Stimulated activated naive B cell treated with anti-CD40 and anti-IgM and Interleukin-4, amounts not matched to agents 10 μg/mL and 1 μg/mL and 100 μg/mL, for 72 hours (primary cell): ENCODE measurements at regions not wholly inside any gene's neighbourhood (a gene's known extent, or its start where the extent isn't known, plus 50 kb on each side); places are given as distances from the start of the nearest gene placed in this dataset.
"Not testable (repeated sequence)": the region's sequence is repeated elsewhere in the genome, so short reads cannot be mapped to it uniquely, and the experiment has no call there.

Experiments
- ATAC-seq, 2 donors: fragments of 150-1000 bp; cut with Tn5 transposase; replicated peaks; 2 replicates each; pipeline ENCODE4 v1.10.0; 2021; ENCODE audit warnings: moderate library complexity in 1 of 2
- DNase-seq: peaks from one replicate; pipeline ENCODE4 v3.0.0; 2021
- H3K27ac Mint-ChIP-seq: one replicate; pipeline ENCODE4 v1.8.0; 2022; ENCODE audit warnings: mild to moderate bottlenecking, mixed read lengths
- H3K27me3 Mint-ChIP-seq, 2 donors: one replicate each; pipeline ENCODE4 v1.8.0; 2022; ENCODE audit warnings: mixed read lengths in 2 of 2
- H3K36me3 Mint-ChIP-seq, 2 donors: one replicate each; pipeline ENCODE4 v1.8.0; 2022; ENCODE audit warnings: mixed read lengths in 2 of 2, mild to moderate bottlenecking in 1 of 2
- H3K4me1 Mint-ChIP-seq, 2 donors: one replicate each; pipeline ENCODE4 v1.8.0; 2022; ENCODE audit warnings: mixed read lengths in 2 of 2, mild to moderate bottlenecking in 1 of 2
- H3K4me3 Mint-ChIP-seq, 2 donors: one replicate each; pipeline ENCODE4 v1.8.0; 2022; ENCODE audit warnings: mild to moderate bottlenecking in 2 of 2, mixed read lengths in 2 of 2, moderate library complexity in 1 of 2
- H3K9me3 Mint-ChIP-seq, 2 donors: one replicate each; pipeline ENCODE4 v1.8.0; 2022; ENCODE audit warnings: mixed read lengths in 2 of 2, mild to moderate bottlenecking in 1 of 2

GRCh38 chr13:54958781-54959180 lies 1930.2 kb downstream of the OLFM4 start:
- Mint-ChIP-seq H3K4me1 (no peaks in the 10 kb centered on the region), H3K9me3 (peaks cover 5 to 13% of the 10 kb centered on the region in 2 donors), H3K36me3 (no peaks in the 10 kb centered on the region), H3K4me3 (no peak overlapping the region), H3K27me3 (no peaks in the 10 kb centered on the region), H3K27ac (no peak overlapping the region)
- ATAC-seq (no peak), DNase-seq (no peak)

GRCh38 chr13:54965881-54966280 lies 1937.3 kb downstream of the OLFM4 start:
- ATAC-seq: no peak
- Mint-ChIP-seq H3K36me3 (no peaks in the 10 kb centered on the region), H3K4me3 (no peak overlapping the region), H3K9me3 (peaks cover 6 to 13% of the 10 kb centered on the region in 2 donors), H3K4me1 (no peaks in the 10 kb centered on the region), H3K27me3 (no peaks in the 10 kb centered on the region), H3K27ac (no peak overlapping the region)
- no peak for DNase-seq

GRCh38 chr13:54972838-54973237 lies 1944.2 kb downstream of the OLFM4 start:
- ATAC-seq (no peak), DNase-seq (no peak)
- Mint-ChIP-seq H3K36me3 (no peaks in the 10 kb centered on the region), H3K4me1 (no peaks in the 10 kb centered on the region), H3K27ac (no peak overlapping the region), H3K9me3 (peaks cover 0 to 7% of the 10 kb centered on the region in 2 donors), H3K4me3 (no peak overlapping the region), H3K27me3 (no peaks in the 10 kb centered on the region)

GRCh38 chr13:54975676-54976075 lies 1947.1 kb downstream of the OLFM4 start:
- Mint-ChIP-seq H3K4me1 (no peaks in the 10 kb centered on the region), H3K9me3 (peaks cover 0 to 5% of the 10 kb centered on the region in 2 donors), H3K27me3 (no peaks in the 10 kb centered on the region), H3K27ac (no peak overlapping the region), H3K4me3 (no peak overlapping the region), H3K36me3 (no peaks in the 10 kb centered on the region)
- DNase-seq: no peak
- ATAC-seq: no peak

- no peaks in the 10 kb centered on the region for H3K27me3 Mint-ChIP-seq
- DNase-seq (no peak), ATAC-seq (no peak)
- peaks cover 0 to 1% of the 10 kb centered on the region in 2 donors for H3K9me3 Mint-ChIP-seq
- H3K4me3 Mint-ChIP-seq: no peak overlapping the region
- H3K27ac Mint-ChIP-seq: no peak overlapping the region
- no peaks in the 10 kb centered on the region for H3K36me3 Mint-ChIP-seq
- H3K4me1 Mint-ChIP-seq: no peaks in the 10 kb centered on the region
Measured at GRCh38 chr13:54980651-54981050, 1952.0 kb downstream of the OLFM4 start.

GRCh38 chr13:54989418-54989817 lies 1960.8 kb downstream of the OLFM4 start:
- Mint-ChIP-seq H3K27ac (no peak overlapping the region), H3K27me3 (no peaks in the 10 kb centered on the region), H3K36me3 (no peaks in the 10 kb centered on the region), H3K9me3 (peaks cover 1 to 4% of the 10 kb centered on the region in 2 donors), H3K4me3 (no peak overlapping the region), H3K4me1 (no peaks in the 10 kb centered on the region)
- ATAC-seq (no peak), DNase-seq (no peak)

GRCh38 chr13:54999399-54999907 lies 1970.8 kb downstream of the OLFM4 start:
- no peak for DNase-seq
- Mint-ChIP-seq H3K4me3 (no peak overlapping the region), H3K4me1 (no peaks in the 10 kb centered on the region), H3K27me3 (no peaks in the 10 kb centered on the region), H3K36me3 (no peaks in the 10 kb centered on the region), H3K27ac (no peak overlapping the region), H3K9me3 (peaks cover 0 to 4% of the 10 kb centered on the region in 2 donors)
- no peak for ATAC-seq

- no peak for DNase-seq
- Mint-ChIP-seq H3K36me3 (no peaks in the 10 kb centered on the region), H3K27me3 (no peaks in the 10 kb centered on the region), H3K9me3 (peaks cover 0 to 4% of the 10 kb centered on the region in 2 donors), H3K4me1 (no peaks in the 10 kb centered on the region), H3K27ac (no peak overlapping the region), H3K4me3 (no peak overlapping the region)
- ATAC-seq: no peak
Measured at GRCh38 chr13:55000043-55000442, 1971.4 kb downstream of the OLFM4 start.

- no peak for DNase-seq
- Mint-ChIP-seq H3K4me1 (no peaks in the 10 kb centered on the region), H3K4me3 (no peak overlapping the region), H3K27me3 (no peaks in the 10 kb centered on the region), H3K36me3 (no peaks in the 10 kb centered on the region), H3K27ac (no peak overlapping the region), H3K9me3 (peaks cover 2 to 5% of the 10 kb centered on the region in 2 donors)
- ATAC-seq: no peak
Measured at GRCh38 chr13:55000844-55001243, 1972.2 kb downstream of the OLFM4 start.

- Mint-ChIP-seq H3K36me3 (no peaks in the 10 kb centered on the region), H3K4me1 (no peaks in the 10 kb centered on the region), H3K27ac (no peak overlapping the region), H3K9me3 (peaks cover 5 to 7% of the 10 kb centered on the region in 2 donors), H3K4me3 (no peak overlapping the region), H3K27me3 (no peaks in the 10 kb centered on the region)
- ATAC-seq: no peak
- no peak for DNase-seq
Measured at GRCh38 chr13:55001881-55002280, 1973.3 kb downstream of the OLFM4 start.

- no peaks in the 10 kb centered on the region for H3K36me3 Mint-ChIP-seq
- no peak for ATAC-seq
Measured at GRCh38 chr13:55007681-55008080, 1979.1 kb downstream of the OLFM4 start.

GRCh38 chr13:55013051-55013450 lies 1984.4 kb downstream of the OLFM4 start:
- no peak overlapping the region for H3K27ac Mint-ChIP-seq
- DNase-seq (no peak), ATAC-seq (no peak)
- H3K4me3 Mint-ChIP-seq: no peak overlapping the region
- H3K36me3 Mint-ChIP-seq: no peaks in the 10 kb centered on the region
- no peaks in the 10 kb centered on the region for H3K4me1 Mint-ChIP-seq
- peaks cover 6 to 8% of the 10 kb centered on the region in 2 donors for H3K9me3 Mint-ChIP-seq
- no peaks in the 10 kb centered on the region for H3K27me3 Mint-ChIP-seq

More at GRCh38 chr13:55007681-55008080, 1979.1 kb downstream of the OLFM4 start:
- no peaks in the 10 kb centered on the region for H3K4me1 Mint-ChIP-seq
- H3K9me3 Mint-ChIP-seq: peaks cover 6 to 15% of the 10 kb centered on the region in 2 donors
- no peak overlapping the region for H3K4me3 Mint-ChIP-seq
- H3K27ac Mint-ChIP-seq: no peak overlapping the region
- DNase-seq: no peak
- H3K27me3 Mint-ChIP-seq: no peaks in the 10 kb centered on the region

- H3K4me3 Mint-ChIP-seq: no peak overlapping the region
- no peaks in the 10 kb centered on the region for H3K27me3 Mint-ChIP-seq
- DNase-seq: no peak
- peaks cover 12 to 17% of the 10 kb centered on the region in 2 donors for H3K9me3 Mint-ChIP-seq
- no peak for ATAC-seq
- no peak overlapping the region for H3K27ac Mint-ChIP-seq
- H3K4me1 Mint-ChIP-seq: no peaks in the 10 kb centered on the region
- no peaks in the 10 kb centered on the region for H3K36me3 Mint-ChIP-seq
Measured at GRCh38 chr13:55029280-55029679, 2000.7 kb downstream of the OLFM4 start.

GRCh38 chr13:55038230-55038629 lies 2009.6 kb downstream of the OLFM4 start:
- ATAC-seq (no peak), DNase-seq (no peak)
- no peak overlapping the region for H3K27ac Mint-ChIP-seq
- H3K27me3 Mint-ChIP-seq: no peaks in the 10 kb centered on the region
- H3K4me3 Mint-ChIP-seq: no peak overlapping the region
- H3K36me3 Mint-ChIP-seq: no peaks in the 10 kb centered on the region
- no peaks in the 10 kb centered on the region for H3K9me3 Mint-ChIP-seq
- H3K4me1 Mint-ChIP-seq: no peaks in the 10 kb centered on the region

GRCh38 chr13:55053891-55054550 lies 2025.4 kb downstream of the OLFM4 start:
- not testable (repeated sequence) for H3K4me3 Mint-ChIP-seq, H3K36me3 Mint-ChIP-seq, H3K4me1 Mint-ChIP-seq, ATAC-seq, DNase-seq, H3K27ac Mint-ChIP-seq, H3K27me3 Mint-ChIP-seq
- peaks cover 10 to 23% of the 10 kb centered on the region in 2 donors for H3K9me3 Mint-ChIP-seq
